Hepatocyte (in vitro differentiated cells): ENCODE measurements at regions not wholly inside any gene's neighbourhood (a gene's known extent, or its start where the extent isn't known, plus 50 kb on each side); places are given as distances from the start of the nearest gene placed in this dataset.

Experiments used
- EZH2 ChIP-seq: fragments of 200-600 bp; sonication (generic); IDR thresholded peaks from 2 replicates; pipeline ENCODE4 v1.6.1; 2016; ENCODE audit warnings: antibody characterized with exemption, mild to moderate bottlenecking, borderline replicate concordance
- EZH2phosphoT487 ChIP-seq: fragments of 200-600 bp; sonication (generic); IDR thresholded peaks from one replicate; pipeline ENCODE4 v1.6.1; 2018; ENCODE audit warnings: antibody characterized with exemption, mild to moderate bottlenecking, low read depth, moderate library complexity; ENCODE audit not compliant: unreplicated experiment, severe bottlenecking
- TF ChIP-seq, protein P1 (sequence below): fragments of 200-600 bp; sonication (generic); IDR thresholded peaks from 2 replicates; pipeline ENCODE4 v1.5.1; 2016; ENCODE audit warnings: antibody characterized with exemption, mild to moderate bottlenecking; ENCODE audit not compliant: poor library complexity

- TF ChIP-seq, protein P1, sequence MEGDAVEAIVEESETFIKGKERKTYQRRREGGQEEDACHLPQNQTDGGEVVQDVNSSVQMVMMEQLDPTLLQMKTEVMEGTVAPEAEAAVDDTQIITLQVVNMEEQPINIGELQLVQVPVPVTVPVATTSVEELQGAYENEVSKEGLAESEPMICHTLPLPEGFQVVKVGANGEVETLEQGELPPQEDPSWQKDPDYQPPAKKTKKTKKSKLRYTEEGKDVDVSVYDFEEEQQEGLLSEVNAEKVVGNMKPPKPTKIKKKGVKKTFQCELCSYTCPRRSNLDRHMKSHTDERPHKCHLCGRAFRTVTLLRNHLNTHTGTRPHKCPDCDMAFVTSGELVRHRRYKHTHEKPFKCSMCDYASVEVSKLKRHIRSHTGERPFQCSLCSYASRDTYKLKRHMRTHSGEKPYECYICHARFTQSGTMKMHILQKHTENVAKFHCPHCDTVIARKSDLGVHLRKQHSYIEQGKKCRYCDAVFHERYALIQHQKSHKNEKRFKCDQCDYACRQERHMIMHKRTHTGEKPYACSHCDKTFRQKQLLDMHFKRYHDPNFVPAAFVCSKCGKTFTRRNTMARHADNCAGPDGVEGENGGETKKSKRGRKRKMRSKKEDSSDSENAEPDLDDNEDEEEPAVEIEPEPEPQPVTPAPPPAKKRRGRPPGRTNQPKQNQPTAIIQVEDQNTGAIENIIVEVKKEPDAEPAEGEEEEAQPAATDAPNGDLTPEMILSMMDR = no peak
- TF ChIP-seq EZH2 = no peak
- TF ChIP-seq EZH2phosphoT487 = no peak
These were observed 243.6 kb downstream of the GPD2 start for GRCh38 chr2:156679820-156680219.
